SK-N-SH (cell line): ENCODE measurements at regions not wholly inside any gene's neighbourhood (a gene's known extent, or its start where the extent isn't known, plus 50 kb on each side); places are given as distances from the start of the nearest gene placed in this dataset.

Experiments
- CTCF ChIA-PET: fragments of 300-600, 350-600 bp; formaldehyde crosslinking; extraction: SDS; loops from one replicate; lab custom pipeline; 2021; lab: Yijun Ruan, JAX
- POLR2A ChIA-PET: fragments of 350-600 bp; sonication (Branson Sonifier 250); formaldehyde crosslinking; extraction: SDS; loops from one replicate; lab custom pipeline; 2020; ENCODE audit warnings: antibody characterized with exemption, inconsistent platforms; lab: Yijun Ruan, JAX
- DNase-seq: peaks from one replicate; pipeline ENCODE4 v3.0.0; 2012
- H2AFZ ChIP-seq: fragments of 200-600 bp; sonication (generic); 2 replicates; pipeline ENCODE4 v1.8.1; 2016; ENCODE audit warnings: antibody characterized with exemption, mild to moderate bottlenecking, low read depth
- H3F3A ChIP-seq: fragments of 200-600 bp; sonication (generic); replicated peaks from 2 replicates; pipeline ENCODE3; 2016; ENCODE audit warnings: antibody characterized with exemption, mild to moderate bottlenecking; ENCODE audit not compliant: insufficient read depth
- H3K27ac ChIP-seq, 2 experiments: fragments of 200-500 bp in 1 of 2; fragments of 200-600 bp in 1 of 2; sonication (Bioruptor generic) in 1 of 2; sonication (generic), shearing (Covaris generic) in 1 of 2; 2 replicates each; pipeline versions ENCODE4 v1.5.1 to v1.6.1; 2014 to 2016; ENCODE audit warnings: low read depth in 2 of 2, inconsistent platforms in 1 of 2, low read length in 1 of 2, mild to moderate bottlenecking in 1 of 2, mixed read lengths in 1 of 2
- H3K27me3 ChIP-seq: fragments of 200-600 bp; sonication (generic), shearing (Covaris generic); 2 replicates; pipeline ENCODE4 v1.6.1; 2016; ENCODE audit warnings: mixed run types; ENCODE audit not compliant: insufficient read depth
- H3K36me3 ChIP-seq, 2 experiments: fragments of 200-500 bp in 1 of 2; fragments of 200-600 bp in 1 of 2; sonication (Bioruptor generic) in 1 of 2; sonication (generic) in 1 of 2; replicated peaks in 1 of 2; 2 replicates each; pipeline versions ENCODE3 to v1.5.1; 2014 to 2016; ENCODE audit warnings: low read length in 1 of 2, mild to moderate bottlenecking in 1 of 2; ENCODE audit not compliant: insufficient read depth in 2 of 2, control insufficient read depth in 1 of 2
- H3K4me1 ChIP-seq, 2 experiments: fragments of 200-500 bp in 1 of 2; fragments of 200-600 bp in 1 of 2; sonication (Bioruptor generic) in 1 of 2; sonication (generic), shearing (Covaris generic) in 1 of 2; 2 replicates each; pipeline versions ENCODE4 v1.5.1 to v1.6.1; 2014 to 2016; ENCODE audit warnings: low read depth in 1 of 2, low read length in 1 of 2, mixed run types in 1 of 2; ENCODE audit not compliant: insufficient read depth in 2 of 2, control insufficient read depth in 1 of 2
- H3K4me2 ChIP-seq: fragments of 200-600 bp; sonication (generic), shearing (Covaris generic); 2 replicates; pipeline ENCODE4 v1.6.1; 2017; ENCODE audit warnings: mixed run types
- H3K4me3 ChIP-seq, 2 experiments: fragments of 200-500 bp in 1 of 2; fragments of 200-600 bp in 1 of 2; sonication (Bioruptor generic) in 1 of 2; sonication (generic), shearing (Covaris generic) in 1 of 2; 2 replicates each; pipeline versions ENCODE4 v1.5.1 to v1.8.1; 2014 to 2016; ENCODE audit warnings: low read depth in 2 of 2, inconsistent platforms in 1 of 2, low read length in 1 of 2, mild to moderate bottlenecking in 1 of 2, mixed read lengths in 1 of 2, moderate library complexity in 1 of 2
- H3K79me2 ChIP-seq: fragments of 200-600 bp; sonication (generic); 2 replicates; pipeline ENCODE4 v1.8.1; 2017; ENCODE audit warnings: mild to moderate bottlenecking; ENCODE audit not compliant: insufficient read depth
- H3K9ac ChIP-seq: fragments of 200-600 bp; sonication (generic); 2 replicates; pipeline ENCODE4 v1.6.1; 2017; ENCODE audit warnings: mixed run types
- H3K9me2 ChIP-seq: fragments of 200-600 bp; sonication (generic); 2 replicates; pipeline ENCODE4 v1.6.1; 2017; ENCODE audit warnings: mixed run types
- H3K9me3 ChIP-seq: fragments of 200-600 bp; sonication (generic); 2 replicates; pipeline ENCODE4 v1.6.1; 2017; ENCODE audit warnings: mixed run types, mild to moderate bottlenecking, moderate library complexity
- H4K20me1 ChIP-seq: fragments of 200-600 bp; sonication (generic); 2 replicates; pipeline ENCODE4 v1.6.1; 2017; ENCODE audit warnings: mild to moderate bottlenecking, mixed run types; ENCODE audit not compliant: insufficient read depth
- CHD2 ChIP-seq: fragments of 150-350 bp; IDR thresholded peaks from 2 replicates; pipeline ENCODE4 v1.6.1; 2018; ENCODE audit warnings: low read length; ENCODE audit not compliant: partially characterized antibody
- EP300 ChIP-seq, 2 experiments: IDR thresholded peaks; 2 replicates each; pipeline versions ENCODE4 v1.4.0 to v1.6.1; 2012; ENCODE audit warnings: borderline replicate concordance in 1 of 2, low read depth in 1 of 2, low read length in 1 of 2
- EZH2phosphoT487 ChIP-seq: fragments of 200-600 bp; sonication (generic); IDR thresholded peaks from 2 replicates; pipeline ENCODE4 v1.6.1; 2017; ENCODE audit warnings: low read depth, mixed run types, mild to moderate bottlenecking, antibody characterized with exemption, moderate library complexity, borderline replicate concordance
- FOSL2 ChIP-seq: IDR thresholded peaks from 2 replicates; pipeline ENCODE4 v1.4.0; 2012; ENCODE audit warnings: low read depth, mild to moderate bottlenecking, moderate library complexity, borderline replicate concordance
- FOXJ3 ChIP-seq: sonication (generic); formaldehyde crosslinking; IDR thresholded peaks from 2 replicates; pipeline ENCODE4 v1.5.1; 2020; ENCODE audit warnings: mild to moderate bottlenecking, missing genetic modification reagents
- GATA2 ChIP-seq: sonication (generic); formaldehyde crosslinking; IDR thresholded peaks from 2 replicates; pipeline ENCODE4 v1.5.0; 2020; ENCODE audit warnings: mild to moderate bottlenecking, missing genetic modification reagents
- IRF3 ChIP-seq: fragments of 150-350 bp; IDR thresholded peaks from 2 replicates; pipeline ENCODE4 v1.6.1; 2016; ENCODE audit warnings: mild to moderate bottlenecking, low read depth, low read length
- MXI1 ChIP-seq: IDR thresholded peaks from 2 replicates; pipeline ENCODE4 v1.6.1; 2012; ENCODE audit warnings: mild to moderate bottlenecking, low read depth, low read length, improper control_type of control experiment
- PBX3 ChIP-seq: IDR thresholded peaks from 2 replicates; pipeline ENCODE4; 2012
- RCOR1 ChIP-seq: fragments of 150-350 bp; IDR thresholded peaks from 2 replicates; pipeline ENCODE4 v1.6.1; 2017; ENCODE audit warnings: antibody characterized with exemption, low read length
- RFX5 ChIP-seq: IDR thresholded peaks from 2 replicates; pipeline ENCODE4 v1.6.1; 2012; ENCODE audit warnings: mild to moderate bottlenecking, improper control_type of control experiment, low read length
- SMC3 ChIP-seq: IDR thresholded peaks from 2 replicates; pipeline ENCODE4 v1.6.1; 2012; ENCODE audit warnings: low read depth, low read length, improper control_type of control experiment
- USF1 ChIP-seq: IDR thresholded peaks from 2 replicates; pipeline ENCODE4 v1.4.0; 2012; ENCODE audit warnings: low read depth, borderline replicate concordance
- USF2 ChIP-seq: fragments of 150-350 bp; IDR thresholded peaks from 2 replicates; pipeline ENCODE4 v1.6.1; 2017; ENCODE audit warnings: antibody characterized with exemption, low read length, low read depth, borderline replicate concordance
- YY1 ChIP-seq: IDR thresholded peaks from 2 replicates; pipeline ENCODE4 v1.4.0; 2012; ENCODE audit warnings: low read depth, mild to moderate bottlenecking
- ZBTB33 ChIP-seq: IDR thresholded peaks from 2 replicates; pipeline ENCODE4 v1.4.0; 2012; ENCODE audit warnings: low read depth, borderline replicate concordance
- WGBS: methylation state at CpG from one replicate; pipeline ENCODE4 v1.1.6; 2017; ENCODE audit warnings: low lambda C conversion rate; 5-methylcytosine and 5-hydroxymethylcytosine counted together

- Histone ChIP-seq H3K9ac (no peak overlapping the region), H3K4me1 (no peaks in the 10 kb centered on the region), H3K79me2 (no peaks in the 10 kb centered on the region), H2AFZ (no peak overlapping the region), H3K4me3 (no peak overlapping the region), H3K9me2 (no peaks in the 10 kb centered on the region), H4K20me1 (no peaks in the 10 kb centered on the region), H3K9me3 (no peaks in the 10 kb centered on the region), H3K27ac (no peak overlapping the region), H3K27me3 (no peaks in the 10 kb centered on the region), H3F3A (no peaks in the 10 kb centered on the region), H3K36me3 (no peaks in the 10 kb centered on the region), H3K4me2 (no peak overlapping the region)
- ChIA-PET CTCF (no interaction called here), POLR2A (no interaction called here)
- 20% methylated on average over 5 of the region's 5 CpGs for WGBS
- DNase-seq: no peak
- no peak for TF ChIP-seq SMC3
- TF ChIP-seq RFX5: no peak
- no peak for TF ChIP-seq MXI1
- TF ChIP-seq USF2: no peak
- TF ChIP-seq CHD2: no peak
- TF ChIP-seq, all 33 proteins: peak for 0
Observed at GRCh38 chr2:51291762-51292551, 260.0 kb upstream of the NRXN1 start.

GRCh38 chr2:51290725-51291124 lies 258.8 kb upstream of the NRXN1 start:
- Histone ChIP-seq H3K4me3 (no peak overlapping the region), H3K4me2 (no peak overlapping the region), H3K27ac (no peak overlapping the region), H3K27me3 (no peaks in the 10 kb centered on the region), H3K9me2 (no peaks in the 10 kb centered on the region), H3F3A (no peaks in the 10 kb centered on the region), H3K79me2 (no peaks in the 10 kb centered on the region), H3K9ac (no peak overlapping the region), H3K9me3 (no peaks in the 10 kb centered on the region), H4K20me1 (no peaks in the 10 kb centered on the region), H3K4me1 (no peaks in the 10 kb centered on the region), H2AFZ (no peak overlapping the region), H3K36me3 (no peaks in the 10 kb centered on the region)
- ChIA-PET CTCF (no interaction called here), POLR2A (no interaction called here)
- no peak for TF ChIP-seq FOSL2
- TF ChIP-seq ZBTB33: no peak
- TF ChIP-seq USF2: no peak
- no peak for TF ChIP-seq FOXJ3 (CRISPR knock-in tag)
- no peak for TF ChIP-seq RCOR1
- TF ChIP-seq GATA2 (CRISPR knock-in tag): no peak
- TF ChIP-seq IRF3: no peak
- no peak for TF ChIP-seq YY1
- TF ChIP-seq PBX3: no peak
- no peak for TF ChIP-seq EP300 (IDR thresholded peaks at IDR 0.05; ENCODE audit: borderline replicate concordance in 1 of 2, low read depth in 1 of 2, low read length in 1 of 2)
- TF ChIP-seq EZH2phosphoT487: no peak
- TF ChIP-seq SMC3: no peak
- no peak for TF ChIP-seq RFX5
- TF ChIP-seq USF1: no peak
- DNase-seq: no peak
- 33% methylated on average over 2 of the region's 2 CpGs for WGBS
